ENCODE measurements at regions not wholly inside any gene's neighbourhood (a gene's known extent, or its start where the extent isn't known, plus 50 kb on each side); places are given as distances from the start of the nearest gene placed in this dataset.
A peak's percentile ranks its signal among the peaks of the same experiment; 100 is the strongest.

DNA sequence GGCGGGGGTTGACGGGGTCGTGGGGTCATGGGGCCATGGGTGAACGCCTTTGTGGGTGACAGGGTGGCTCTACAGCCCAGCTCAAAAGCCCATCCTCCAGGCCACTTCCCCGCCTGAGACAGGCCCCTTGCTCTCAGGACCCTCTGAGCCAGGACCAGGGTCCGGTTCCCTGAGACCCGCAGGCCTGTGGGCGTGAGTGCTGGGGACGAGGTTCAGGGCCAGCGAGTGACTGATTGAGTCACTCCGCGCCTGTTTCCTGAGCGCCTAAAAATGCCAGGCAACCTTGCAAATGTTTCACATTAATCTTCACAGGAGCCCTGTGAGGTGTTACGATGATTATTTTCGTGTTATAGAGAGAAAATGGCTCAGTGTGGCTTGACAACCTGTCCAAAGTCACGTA lies 97.8 kb downstream of the ZNF674 start:
- no peak for FAIRE-seq

GRCh38 chrX:46446727-46447378 lies 98.4 kb downstream of the ZNF674 start:
- no peak for FAIRE-seq

GRCh38 chrX:46444011-46444410 lies 101.2 kb downstream of the ZNF674 start:
- no peak for FAIRE-seq

DNA sequence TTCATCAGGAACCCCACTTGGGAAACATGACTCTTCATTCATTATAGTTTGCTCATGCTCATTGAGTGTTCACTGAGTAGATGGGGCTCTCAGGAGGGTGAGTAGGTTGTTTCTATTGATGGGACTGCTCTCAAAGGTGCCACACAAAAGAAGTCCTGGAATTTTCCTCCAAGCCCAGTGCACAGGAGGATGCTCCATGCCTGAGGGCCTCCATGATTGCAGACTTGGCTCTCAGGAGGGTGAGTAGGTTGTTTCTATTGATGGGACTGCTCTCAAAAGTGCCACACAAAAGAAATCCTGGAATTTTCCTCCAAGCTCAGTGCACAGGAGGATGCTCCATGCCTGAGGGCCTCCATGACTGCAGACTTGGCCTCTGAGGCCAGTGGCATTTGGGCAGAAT lies 108.5 kb downstream of the ZNF674 start:
- FAIRE-seq, result no peak

DNA sequence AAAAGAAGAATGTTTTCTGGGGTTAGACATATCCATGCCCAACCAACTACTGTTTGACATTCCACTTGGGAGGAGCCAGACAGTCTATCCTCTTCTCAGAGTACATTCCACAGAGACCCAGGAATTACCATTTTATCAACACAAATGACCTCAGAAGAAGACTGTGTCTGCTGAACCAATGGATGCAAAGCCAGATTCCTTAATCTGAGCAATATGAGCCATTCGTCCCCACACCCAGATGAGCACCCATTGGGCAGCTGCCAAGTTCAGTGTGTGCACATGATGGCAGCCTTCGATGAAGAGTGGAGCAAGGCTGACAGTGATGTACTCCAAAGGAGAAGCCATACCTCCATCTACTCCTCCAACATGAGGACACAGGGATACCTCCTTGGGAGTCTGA lies 111.3 kb downstream of the ZNF674 start:
- FAIRE-seq, result no peak

- peak; percentile 49 for FAIRE-seq
Observed at GRCh38 chrX:46408553-46409407, 136.4 kb downstream of the ZNF674 start.

DNA sequence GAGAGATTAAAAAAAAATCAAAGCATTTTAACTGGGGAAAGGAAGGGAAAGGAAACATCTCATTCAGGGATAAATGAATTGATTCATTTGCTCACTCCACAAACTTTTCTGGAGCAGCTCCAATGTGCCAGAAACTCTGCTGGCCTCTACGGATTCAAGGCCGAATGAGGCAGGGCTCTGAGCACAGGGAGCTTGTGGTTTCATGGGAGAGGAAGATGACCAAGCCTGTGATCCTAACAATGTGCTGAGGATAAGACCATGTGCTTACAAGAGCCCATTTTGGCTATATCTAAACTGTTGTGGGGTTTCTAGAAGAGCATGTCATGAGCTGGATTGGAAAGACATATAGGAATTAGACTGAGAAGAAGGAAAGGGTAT lies 137.5 kb downstream of the ZNF674 start:
- no peak for FAIRE-seq

DNA sequence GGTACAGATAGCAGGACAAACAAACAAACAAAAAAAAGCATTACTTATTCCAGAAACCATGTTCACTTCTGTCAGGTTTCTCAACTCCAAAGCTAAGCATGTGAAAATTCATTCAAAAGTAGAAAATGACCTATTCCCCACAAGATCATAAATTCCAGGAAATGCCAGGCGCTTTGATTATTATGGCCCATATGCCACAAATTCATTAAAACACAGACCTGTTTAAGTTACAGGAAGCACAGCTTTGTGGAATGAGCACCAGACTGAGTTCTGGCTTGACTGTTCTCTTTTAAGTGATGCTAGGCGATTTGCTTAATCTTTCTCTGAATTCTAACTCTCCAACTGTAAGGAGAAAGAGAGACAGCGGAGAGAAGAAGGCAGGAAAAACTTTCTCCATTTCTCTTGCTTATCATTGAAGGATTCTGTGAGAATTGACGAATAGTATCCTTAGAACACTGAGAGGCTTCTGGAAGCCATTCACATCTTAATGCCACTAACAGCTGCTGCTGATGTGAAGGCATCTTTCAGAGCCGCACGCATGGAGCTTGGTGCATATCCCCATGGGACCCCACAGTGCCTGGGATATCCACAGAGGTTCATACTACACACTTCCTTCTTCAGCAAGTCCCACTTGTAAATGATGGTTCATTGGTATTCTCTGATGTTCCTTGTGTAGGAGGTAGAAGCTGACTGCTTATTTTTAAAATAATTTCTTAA lies 138.0 kb downstream of the ZNF674 start:
- FAIRE-seq, result no peak

- no peak for FAIRE-seq
Observed at GRCh38 chrX:46404774-46405173, 140.4 kb downstream of the ZNF674 start.

- FAIRE-seq, result no peak
Observed at GRCh38 chrX:46400530-46401443, 144.4 kb downstream of the ZNF674 start.

- FAIRE-seq, result no peak
Observed at GRCh38 chrX:46398874-46399273, 146.3 kb downstream of the ZNF674 start.

- no peak for FAIRE-seq
Observed at GRCh38 chrX:46398126-46398525, 147.1 kb downstream of the ZNF674 start.

GRCh38 chrX:46386511-46386910 lies 158.7 kb downstream of the ZNF674 start:
- FAIRE-seq, result no peak

GRCh38 chrX:46383006-46383405 lies 162.2 kb downstream of the ZNF674 start:
- no peak for FAIRE-seq

GRCh38 chrX:46382595-46382994 lies 162.6 kb downstream of the ZNF674 start:
- FAIRE-seq, result no peak

DNA sequence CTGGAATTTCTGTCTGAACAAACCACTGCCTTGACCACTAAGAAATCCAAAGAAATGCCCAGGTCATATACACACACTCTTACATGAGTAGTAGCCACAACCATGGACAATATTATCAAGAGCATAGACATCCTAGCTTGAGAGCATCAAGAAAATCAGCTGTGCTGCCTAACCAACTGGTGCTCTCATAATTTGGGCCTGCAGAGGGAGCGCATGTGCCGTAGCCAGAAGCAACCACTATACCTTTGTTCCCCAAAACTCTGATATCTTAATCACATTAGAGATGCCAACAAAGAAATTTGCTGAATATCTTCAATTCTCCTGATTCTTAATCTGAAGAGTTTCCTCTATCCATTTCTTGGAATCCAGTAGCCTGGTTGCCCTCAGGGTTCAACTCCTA lies 163.6 kb downstream of the ZNF674 start:
- no peak for FAIRE-seq

DNA sequence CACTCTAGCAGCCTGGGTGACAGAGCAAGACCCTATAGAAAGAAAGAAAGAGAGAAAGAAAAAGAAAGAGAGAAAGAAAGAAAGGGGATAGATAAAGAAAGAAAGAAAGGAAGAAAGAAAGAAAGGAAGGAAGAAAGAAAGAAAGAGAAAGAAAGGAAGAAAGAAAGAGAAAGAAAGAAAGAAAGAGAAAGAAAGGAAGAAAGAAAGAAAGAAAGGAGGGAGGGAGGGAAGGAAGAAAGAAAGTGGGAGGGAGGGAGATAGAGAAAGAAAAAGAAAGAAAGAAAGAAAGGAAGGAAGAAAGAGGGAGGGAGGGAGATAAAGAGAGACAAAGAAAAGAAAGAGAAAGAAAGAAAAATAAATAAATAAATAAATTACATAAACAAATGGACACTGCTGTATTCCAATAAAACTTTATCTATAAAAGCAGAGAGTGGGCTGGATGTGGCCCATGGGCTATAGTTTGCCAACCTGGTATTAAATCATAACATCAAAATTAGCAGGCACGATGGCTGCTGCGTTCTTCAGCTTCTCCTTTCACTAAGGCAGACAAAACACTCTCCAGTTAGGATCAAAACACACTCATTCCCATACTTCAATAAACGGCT lies 165.0 kb downstream of the ZNF674 start:
- no peak for FAIRE-seq

DNA sequence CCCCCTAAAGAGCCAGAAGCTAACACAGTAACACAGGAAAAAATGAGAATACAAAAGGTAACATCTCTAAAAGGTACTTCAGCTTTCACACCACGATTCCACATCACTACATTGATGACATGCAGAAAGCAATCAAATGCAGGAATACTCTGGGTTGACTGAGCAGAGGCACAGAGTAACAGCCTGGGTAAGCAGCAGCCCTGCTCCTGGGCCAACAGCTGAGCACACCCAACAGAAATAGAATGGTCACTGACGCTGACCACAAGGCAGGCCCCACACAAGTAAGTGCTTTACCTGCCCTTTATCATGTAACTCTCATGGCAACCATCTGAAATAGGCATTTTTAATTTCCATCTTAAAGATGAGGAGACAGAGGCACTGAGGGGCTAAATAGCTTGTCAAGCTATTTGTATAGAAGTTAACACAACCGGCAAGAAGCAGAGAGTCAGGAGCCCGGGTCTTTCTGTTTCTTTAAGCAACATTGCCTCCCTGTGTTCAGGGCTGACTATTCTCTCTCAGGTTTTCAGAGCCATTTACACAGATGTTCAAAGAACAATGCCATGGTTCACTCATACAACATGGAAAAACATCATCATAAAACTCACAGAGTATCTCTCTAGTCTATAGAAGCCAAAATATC lies 168.9 kb downstream of the ZNF674 start:
- FAIRE-seq, result peak; percentile 5

GRCh38 chrX:46375831-46376230 lies 169.4 kb downstream of the ZNF674 start:
- FAIRE-seq, result no peak

GRCh38 chrX:46374371-46374770 lies 170.8 kb downstream of the ZNF674 start:
- FAIRE-seq, result no peak

- FAIRE-seq, result no peak
Observed at GRCh38 chrX:46367491-46367890, 177.7 kb downstream of the ZNF674 start.
